ENCODE measurements at regions not wholly inside any gene's neighbourhood (a gene's known extent, or its start where the extent isn't known, plus 50 kb on each side); places are given as distances from the start of the nearest gene placed in this dataset.

GRCh38 chr16:49158029-49158642, 123.5 kb downstream of the CBLN1 start:
- ATAC-seq = peak in 1 of 2 donors; percentile 25
- no peak overlapping the region for H3K27ac ChIP-seq
- H3K4me3 ChIP-seq = no peak overlapping the region
- no peaks in the 10 kb centered on the region for H3K36me3 ChIP-seq
- no peak for TF ChIP-seq CTCF (IDR thresholded peaks at IDR 0.05)
- intact Hi-C loops (cut with DNase I) = no loop called here
- H3K27me3 ChIP-seq (ENCODE audit: low read depth) = no peaks in the 10 kb centered on the region
- H3K4me1 ChIP-seq = no peaks in the 10 kb centered on the region
- DNase-seq = no peak
- no peaks in the 10 kb centered on the region for H3K9me3 ChIP-seq

GRCh38 chr16:49150341-49150740, 131.3 kb downstream of the CBLN1 start:
- intact Hi-C loops (cut with DNase I) = no loop called here
- ATAC-seq = no peak
- H3K4me1 ChIP-seq = no peaks in the 10 kb centered on the region
- no peaks in the 10 kb centered on the region for H3K9me3 ChIP-seq
- no peaks in the 10 kb centered on the region for H3K27me3 ChIP-seq (ENCODE audit: low read depth)
- H3K36me3 ChIP-seq = no peaks in the 10 kb centered on the region
- no peak overlapping the region for H3K4me3 ChIP-seq
- TF ChIP-seq CTCF (IDR thresholded peaks at IDR 0.05) = no peak
- no peak overlapping the region for H3K27ac ChIP-seq
- DNase-seq = no peak

GRCh38 chr16:49148410-49148809, 133.2 kb downstream of the CBLN1 start:
- ATAC-seq (no peak), DNase-seq (no peak)
- Histone ChIP-seq H3K27ac (no peak overlapping the region), H3K9me3 (no peaks in the 10 kb centered on the region), H3K27me3 (ENCODE audit: low read depth) (no peaks in the 10 kb centered on the region), H3K4me3 (no peak overlapping the region), H3K36me3 (no peaks in the 10 kb centered on the region), H3K4me1 (no peaks in the 10 kb centered on the region)
- TF ChIP-seq CTCF (IDR thresholded peaks at IDR 0.05) = no peak
- intact Hi-C loops (cut with DNase I) = no loop called here

- intact Hi-C loops (cut with DNase I) = no loop called here
- no peaks in the 10 kb centered on the region for H3K27me3 ChIP-seq (ENCODE audit: low read depth)
- no peak overlapping the region for H3K4me3 ChIP-seq
- no peaks in the 10 kb centered on the region for H3K36me3 ChIP-seq
- no peak for DNase-seq
- H3K27ac ChIP-seq = no peak overlapping the region
- ATAC-seq = no peak
- no peaks in the 10 kb centered on the region for H3K4me1 ChIP-seq
- no peak for TF ChIP-seq CTCF (IDR thresholded peaks at IDR 0.05)
- peaks cover 7% of the 10 kb centered on the region for H3K9me3 ChIP-seq
Observed at GRCh38 chr16:49140618-49141017, 141.0 kb downstream of the CBLN1 start.

GRCh38 chr16:49130397-49130796, 151.2 kb downstream of the CBLN1 start:
- DNase-seq (no peak), ATAC-seq (no peak)
- Histone ChIP-seq H3K36me3 (no peaks in the 10 kb centered on the region), H3K4me3 (no peak overlapping the region), H3K4me1 (no peaks in the 10 kb centered on the region), H3K27me3 (ENCODE audit: low read depth) (no peaks in the 10 kb centered on the region), H3K9me3 (no peaks in the 10 kb centered on the region), H3K27ac (no peak overlapping the region)
- intact Hi-C loops (cut with DNase I) = no loop called here
- TF ChIP-seq CTCF (IDR thresholded peaks at IDR 0.05) = no peak
